DOHH2 (cell line): ENCODE measurements at regions not wholly inside any gene's neighbourhood (a gene's known extent, or its start where the extent isn't known, plus 50 kb on each side); places are given as distances from the start of the nearest gene placed in this dataset.

Experiments used
- EZH2phosphoT487 ChIP-seq: fragments of 200-600 bp; sonication (generic); IDR thresholded peaks from 2 replicates; pipeline ENCODE4 v1.6.1; 2017; ENCODE audit warnings: borderline replicate concordance, mild to moderate bottlenecking, antibody characterized with exemption, low read length, moderate library complexity, mixed read lengths
- TF ChIP-seq, protein P1 (sequence below): fragments of 200-600 bp; sonication (generic); IDR thresholded peaks from one replicate; pipeline ENCODE4 v1.5.1; 2014; ENCODE audit warnings: antibody characterized with exemption, mild to moderate bottlenecking, low read depth, low read length; ENCODE audit not compliant: poor library complexity, severe bottlenecking

DNA sequence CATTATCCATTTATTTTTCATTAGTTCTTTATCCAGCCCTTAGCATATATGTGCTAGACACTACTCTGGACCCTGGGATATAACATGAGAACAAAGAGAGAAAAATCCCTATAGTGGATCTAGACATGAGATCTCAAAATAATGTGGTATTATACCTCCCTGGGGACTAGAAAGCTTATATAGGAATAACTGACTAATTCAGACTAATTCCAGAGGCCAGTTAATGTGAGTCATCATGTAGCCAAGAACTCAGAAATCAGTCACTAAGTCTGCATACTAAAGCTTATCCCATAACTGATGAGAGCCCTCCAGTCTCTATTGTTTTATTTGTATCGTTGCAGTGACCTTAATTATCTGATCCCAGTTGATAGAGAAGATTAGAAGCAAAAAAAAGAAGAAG lies 267.1 kb upstream of the RGS6 start:
- no peak for TF ChIP-seq EZH2phosphoT487
- TF ChIP-seq, protein P1, sequence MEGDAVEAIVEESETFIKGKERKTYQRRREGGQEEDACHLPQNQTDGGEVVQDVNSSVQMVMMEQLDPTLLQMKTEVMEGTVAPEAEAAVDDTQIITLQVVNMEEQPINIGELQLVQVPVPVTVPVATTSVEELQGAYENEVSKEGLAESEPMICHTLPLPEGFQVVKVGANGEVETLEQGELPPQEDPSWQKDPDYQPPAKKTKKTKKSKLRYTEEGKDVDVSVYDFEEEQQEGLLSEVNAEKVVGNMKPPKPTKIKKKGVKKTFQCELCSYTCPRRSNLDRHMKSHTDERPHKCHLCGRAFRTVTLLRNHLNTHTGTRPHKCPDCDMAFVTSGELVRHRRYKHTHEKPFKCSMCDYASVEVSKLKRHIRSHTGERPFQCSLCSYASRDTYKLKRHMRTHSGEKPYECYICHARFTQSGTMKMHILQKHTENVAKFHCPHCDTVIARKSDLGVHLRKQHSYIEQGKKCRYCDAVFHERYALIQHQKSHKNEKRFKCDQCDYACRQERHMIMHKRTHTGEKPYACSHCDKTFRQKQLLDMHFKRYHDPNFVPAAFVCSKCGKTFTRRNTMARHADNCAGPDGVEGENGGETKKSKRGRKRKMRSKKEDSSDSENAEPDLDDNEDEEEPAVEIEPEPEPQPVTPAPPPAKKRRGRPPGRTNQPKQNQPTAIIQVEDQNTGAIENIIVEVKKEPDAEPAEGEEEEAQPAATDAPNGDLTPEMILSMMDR = no peak
